Fibroblast of skin of back (primary cell): ENCODE measurements at regions not wholly inside any gene's neighbourhood (a gene's known extent, or its start where the extent isn't known, plus 50 kb on each side); places are given as distances from the start of the nearest gene placed in this dataset.
A peak's percentile ranks its signal among the peaks of the same experiment; 100 is the strongest.
"Not testable (repeated sequence)": the region's sequence is repeated elsewhere in the genome, so short reads cannot be mapped to it uniquely, and the experiment has no call there.

Source experiments
- DNase-seq: peaks from one replicate; pipeline ENCODE4 v3.0.0-alpha.2; 2013

GRCh38 chr1:186775881-186776560, 52.7 kb upstream of the PLA2G4A start:
- no peak for DNase-seq

DNA sequence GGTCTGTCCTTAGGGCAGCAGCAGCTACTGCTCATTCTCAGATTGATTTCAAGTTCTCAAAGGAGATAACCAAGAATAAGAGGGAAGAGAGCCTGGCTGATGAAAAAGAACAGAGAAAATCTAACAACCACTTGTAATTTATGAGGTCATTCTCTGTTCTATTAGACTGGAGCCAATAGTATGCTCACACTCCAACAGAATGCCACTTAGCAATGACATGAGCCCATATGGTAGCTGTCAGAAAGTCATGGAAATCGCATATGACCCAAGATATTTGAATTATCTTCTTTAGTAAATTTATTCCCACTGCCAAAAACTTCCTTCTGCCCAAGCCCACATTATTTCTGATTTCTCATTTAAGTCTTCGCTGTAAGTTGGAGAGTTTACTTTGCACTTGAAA, 53.7 kb upstream of the PLA2G4A start:
- no peak for DNase-seq

- no peak for DNase-seq
These were observed 56.5 kb upstream of the PLA2G4A start for GRCh38 chr1:186772228-186772627.

GRCh38 chr1:186770421-186770820, 58.3 kb upstream of the PLA2G4A start:
- no peak for DNase-seq

DNA sequence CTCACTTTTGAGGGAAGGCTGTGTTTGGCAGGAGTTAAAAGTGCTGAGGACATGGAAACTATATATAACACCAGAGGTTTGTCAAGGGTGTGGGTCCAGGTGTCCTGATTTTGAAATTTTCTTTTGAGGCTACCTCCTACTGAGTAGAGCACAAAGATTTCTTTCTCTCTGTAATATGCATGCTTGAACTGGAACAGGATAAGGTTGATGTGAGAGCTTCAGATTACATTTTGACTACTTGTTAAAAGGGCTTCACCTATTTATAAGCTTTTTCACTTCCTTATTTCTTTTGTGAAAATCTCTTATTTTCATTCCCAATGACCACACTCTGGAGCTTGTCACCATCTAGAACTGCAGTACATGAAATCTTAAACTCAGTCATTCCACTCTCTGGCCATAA, 59.8 kb upstream of the PLA2G4A start:
- no peak for DNase-seq

GRCh38 chr1:186765446-186765845, 63.3 kb upstream of the PLA2G4A start:
- DNase-seq = no peak

- DNase-seq = peak; percentile 90
These were observed 65.6 kb upstream of the PLA2G4A start for GRCh38 chr1:186763107-186763506.

DNA sequence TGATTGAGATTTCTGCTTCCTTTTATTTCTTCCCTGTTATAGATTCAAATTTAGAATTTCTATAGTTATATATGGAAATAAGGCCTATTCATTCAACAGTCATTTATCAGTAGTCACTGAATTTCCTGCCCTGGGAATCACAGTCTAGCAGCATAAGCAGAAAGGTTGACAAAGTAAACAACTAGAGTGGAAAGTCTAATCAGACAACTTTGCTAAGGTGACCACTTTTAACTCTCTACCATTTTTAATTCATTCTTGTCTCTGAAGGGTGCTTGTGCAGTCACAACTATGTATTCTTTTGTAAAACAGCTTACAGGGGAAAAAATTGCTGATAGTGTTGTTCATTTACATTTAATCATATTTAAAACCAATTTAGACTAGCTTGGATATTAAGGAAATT, 66.1 kb upstream of the PLA2G4A start:
- peak; percentile 14 for DNase-seq

GRCh38 chr1:186761358-186761757, 67.4 kb upstream of the PLA2G4A start:
- DNase-seq = no peak

DNA sequence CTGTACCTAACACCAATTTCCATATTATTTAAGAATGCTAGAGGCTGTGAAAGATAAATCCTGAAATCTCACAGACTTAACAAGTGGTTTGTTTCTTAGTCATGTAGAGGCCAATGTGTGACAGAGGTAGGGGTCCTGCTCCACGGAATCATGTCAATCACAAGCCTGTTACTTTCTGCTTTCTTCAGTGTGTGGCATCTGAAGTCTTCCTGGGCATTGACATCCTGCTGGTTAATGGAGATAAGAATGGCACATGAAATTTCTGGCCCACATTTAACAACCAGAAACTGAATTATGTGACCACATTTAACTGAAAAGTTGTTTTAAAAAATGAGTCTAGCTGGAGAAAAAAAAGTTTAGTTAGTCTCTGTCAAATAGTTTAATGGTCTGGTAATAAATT, 68.3 kb upstream of the PLA2G4A start:
- no peak for DNase-seq

DNA sequence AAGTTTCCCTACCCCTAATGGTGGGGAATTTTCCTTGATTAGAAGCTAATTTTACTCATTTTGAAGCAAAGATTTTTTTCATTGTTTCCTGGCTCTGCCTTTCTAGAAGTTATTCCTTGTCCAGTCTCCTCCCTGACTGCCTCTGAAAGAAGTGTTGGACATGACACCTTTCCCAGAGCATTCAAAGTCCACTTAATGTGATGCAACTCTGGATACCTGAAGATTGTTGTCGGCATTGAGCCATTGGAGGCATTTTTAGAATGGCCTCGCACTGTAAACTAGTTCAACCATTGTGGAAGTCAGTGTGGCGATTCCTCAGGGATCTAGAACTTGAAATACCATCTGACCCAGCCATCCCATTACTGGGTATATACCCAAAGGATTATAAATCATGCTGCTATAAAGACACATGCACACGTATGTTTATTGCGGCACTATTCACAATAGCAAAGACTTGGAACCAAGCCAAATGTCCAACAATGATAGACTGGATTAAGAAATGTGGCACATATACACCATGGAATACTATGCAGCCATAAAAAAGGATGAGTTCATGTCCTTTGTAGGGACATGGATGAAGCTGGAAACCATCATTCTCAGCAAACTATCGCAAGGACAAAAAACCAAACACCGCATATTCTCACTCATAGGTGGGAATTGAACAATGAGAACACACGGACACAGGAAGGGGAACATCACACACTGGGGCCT, 69.7 kb upstream of the PLA2G4A start:
- DNase-seq = not testable (repeated sequence)

GRCh38 chr1:186757851-186758250, 70.9 kb upstream of the PLA2G4A start:
- DNase-seq = no peak

- DNase-seq = no peak
These were observed 74.1 kb upstream of the PLA2G4A start for GRCh38 chr1:186754542-186755145.

- peak; percentile 34 for DNase-seq
These were observed 73.0 kb upstream of the PTGS2 start for GRCh38 chr1:186753241-186753640.

DNA sequence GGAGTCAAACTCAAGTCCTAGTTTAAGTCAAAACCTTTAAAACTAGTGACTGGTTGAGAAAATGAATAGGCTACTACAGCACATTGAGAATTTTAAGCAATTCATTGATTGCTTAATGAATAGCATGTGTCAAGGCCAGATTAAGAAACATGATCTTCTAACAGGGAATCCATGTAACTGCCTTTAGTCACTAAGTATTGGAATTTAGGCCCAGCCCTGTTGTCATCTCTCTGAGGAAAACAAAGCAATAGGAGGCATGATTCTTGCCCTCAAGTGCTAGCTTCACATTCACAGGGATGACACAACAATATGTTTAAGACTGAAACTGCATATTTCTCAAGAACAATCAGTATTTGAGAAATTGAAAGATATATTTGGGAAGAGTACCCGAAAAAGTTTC, 70.0 kb upstream of the PTGS2 start:
- peak; percentile 25 for DNase-seq

GRCh38 chr1:186749820-186750219, 69.6 kb upstream of the PTGS2 start:
- DNase-seq = no peak

DNA sequence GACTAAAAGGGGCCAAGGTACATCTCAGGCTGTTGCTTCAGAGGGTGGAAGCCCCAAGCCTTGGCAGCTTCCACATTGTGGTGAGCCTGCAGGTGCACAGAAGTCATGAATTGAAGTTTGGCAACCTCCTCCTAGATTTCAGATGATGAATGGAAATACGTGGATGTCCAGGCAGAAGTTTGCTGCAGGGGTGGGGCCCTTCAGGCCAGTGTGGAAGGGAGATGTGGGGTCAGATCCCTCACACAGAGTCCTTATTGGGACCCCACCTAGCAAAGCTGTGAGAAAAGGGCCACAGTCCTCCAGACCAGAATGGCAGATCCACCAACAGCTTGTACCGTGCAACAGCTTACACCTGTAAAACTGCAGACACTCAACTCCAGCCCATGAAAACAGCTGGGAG, 67.4 kb upstream of the PTGS2 start:
- no peak for DNase-seq

DNA sequence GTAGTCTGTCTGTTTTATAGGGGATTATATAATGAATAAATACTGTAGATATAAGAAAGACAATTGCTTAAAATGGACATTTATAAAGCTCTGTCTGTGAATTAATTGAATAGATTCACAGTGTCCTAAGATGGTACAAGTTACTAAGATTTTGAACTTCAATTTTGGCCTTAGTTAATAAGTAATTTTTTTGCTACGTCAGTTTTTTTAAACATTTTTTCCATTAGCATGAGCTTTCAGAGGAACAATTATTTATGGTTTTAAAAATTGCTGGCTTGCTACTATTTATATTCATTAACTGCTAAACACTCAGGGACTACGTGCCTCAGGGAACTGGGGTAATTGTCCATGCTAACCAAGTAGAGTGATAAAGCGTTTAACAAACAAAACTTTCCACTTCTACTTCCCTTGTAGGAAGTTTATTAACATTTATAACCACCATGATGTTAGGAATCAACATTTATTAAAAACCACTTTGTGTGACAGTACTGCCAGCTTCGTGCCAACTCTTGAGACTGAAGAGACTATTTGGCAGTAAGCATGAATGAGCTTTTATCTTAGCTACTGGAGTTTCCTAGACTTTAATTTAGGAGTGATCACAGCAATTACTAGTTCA, 65.4 kb upstream of the PTGS2 start:
- no peak for DNase-seq

DNA sequence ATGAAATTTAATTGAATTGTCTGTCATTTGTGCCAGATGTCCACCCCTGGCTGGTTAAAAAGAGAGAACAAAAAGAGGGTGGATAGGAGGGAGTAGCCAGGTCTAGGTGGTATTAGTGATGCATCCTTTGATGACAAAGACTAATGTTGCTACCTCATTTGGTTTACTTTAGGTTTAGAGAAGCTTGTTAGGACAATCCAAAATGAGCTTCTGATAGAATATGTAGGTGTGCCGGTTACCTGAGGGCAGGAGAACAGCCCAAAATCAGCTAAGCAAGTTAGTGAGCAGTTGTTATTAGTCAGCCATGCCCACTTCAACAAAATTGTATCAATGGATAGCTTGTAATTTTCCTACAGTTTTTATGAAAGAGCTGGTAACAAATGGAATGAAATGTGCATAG, 61.4 kb upstream of the PTGS2 start:
- DNase-seq = no peak

DNA sequence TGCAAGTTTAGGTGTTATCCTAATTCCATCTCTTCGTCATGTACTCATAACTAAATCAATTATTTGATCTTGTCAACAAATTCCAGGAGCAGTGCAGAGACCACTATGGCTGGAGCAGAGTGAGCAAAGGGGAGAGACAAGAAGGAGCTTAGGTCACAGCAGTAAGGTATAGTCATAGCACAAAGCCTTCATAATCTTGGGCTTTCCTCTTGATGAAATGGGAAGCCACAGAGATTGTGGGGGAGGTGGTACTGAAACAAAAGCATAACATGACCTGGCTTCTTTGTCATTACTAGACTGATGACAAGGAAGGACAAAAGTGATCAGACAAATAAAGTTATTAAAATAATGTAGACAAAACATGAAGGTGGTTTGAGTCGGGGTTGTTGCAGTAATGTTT, 60.1 kb upstream of the PTGS2 start:
- no peak for DNase-seq

DNA sequence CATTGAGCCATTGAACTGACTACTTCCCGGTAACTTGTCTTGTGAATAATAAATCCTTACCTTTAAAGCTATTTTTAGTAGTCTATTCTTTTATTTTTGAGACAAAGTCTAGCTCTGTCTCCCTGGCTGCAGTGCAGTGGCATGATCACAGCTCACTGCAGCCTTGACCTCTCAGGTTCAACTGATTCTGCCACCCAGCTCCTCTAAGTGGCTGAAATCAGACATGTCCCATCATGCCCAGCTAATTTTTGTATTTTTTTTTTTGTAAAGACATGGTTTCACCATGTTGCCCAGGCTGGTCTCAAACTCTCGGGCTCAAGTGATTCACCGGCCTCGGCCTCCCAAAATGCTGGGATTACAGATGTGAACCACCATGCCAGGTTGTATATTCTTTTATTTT, 59.3 kb upstream of the PTGS2 start:
- no peak for DNase-seq

GRCh38 chr1:186738926-186739325, 58.7 kb upstream of the PTGS2 start:
- DNase-seq = no peak

- no peak for DNase-seq
These were observed 56.9 kb upstream of the PTGS2 start for GRCh38 chr1:186736971-186737685.
